Trophoblast cell (in vitro differentiated cells and primary cell): ENCODE measurements at regions not wholly inside any gene's neighbourhood (a gene's known extent, or its start where the extent isn't known, plus 50 kb on each side); places are given as distances from the start of the nearest gene placed in this dataset.
"Not testable (repeated sequence)": the region's sequence is repeated elsewhere in the genome, so short reads cannot be mapped to it uniquely, and the experiment has no call there.

Source experiments
- DNase-seq, 2 donors: peaks; one replicate each; pipeline ENCODE4 v3.0.0-alpha.2; 2016
- H2AFZ ChIP-seq: 2 replicates; pipeline ENCODE4 v1.6.1; 2013; ENCODE audit warnings: low read length, moderate library complexity, mild to moderate bottlenecking; ENCODE audit not compliant: insufficient read depth, poor library complexity
- H2AK5ac ChIP-seq: 2 replicates; pipeline ENCODE4 v1.6.1; 2013; ENCODE audit warnings: mild to moderate bottlenecking, low read length
- H2BK120ac ChIP-seq: 2 replicates; pipeline ENCODE4 v1.6.1; 2013; ENCODE audit warnings: low read length, mild to moderate bottlenecking, moderate library complexity; ENCODE audit not compliant: insufficient read depth, poor library complexity
- H2BK12ac ChIP-seq: 2 replicates; pipeline ENCODE4 v1.6.1; 2013; ENCODE audit warnings: mild to moderate bottlenecking, low read length, moderate library complexity
- H2BK5ac ChIP-seq: 2 replicates; pipeline ENCODE4 v1.6.1; 2013; ENCODE audit warnings: low read length, low read depth, moderate library complexity, mild to moderate bottlenecking; ENCODE audit not compliant: poor library complexity
- H3K14ac ChIP-seq: 2 replicates; pipeline ENCODE4 v1.6.1; 2013; ENCODE audit warnings: mild to moderate bottlenecking, low read length
- H3K18ac ChIP-seq: 2 replicates; pipeline ENCODE4 v1.6.1; 2013; ENCODE audit warnings: mild to moderate bottlenecking, low read length
- H3K23ac ChIP-seq: 2 replicates; pipeline ENCODE4 v1.6.1; 2013; ENCODE audit warnings: low read length
- H3K27ac ChIP-seq: 2 replicates; pipeline ENCODE4 v1.5.1; 2013; ENCODE audit warnings: low read depth, mild to moderate bottlenecking, inconsistent platforms, low read length, moderate library complexity
- H3K27me3 ChIP-seq: 2 replicates; pipeline ENCODE4 v1.6.1; 2013; ENCODE audit warnings: inconsistent platforms, mild to moderate bottlenecking, low read length, moderate library complexity; ENCODE audit not compliant: insufficient read depth
- H3K36me3 ChIP-seq, 2 experiments: 1 replicate in 1 of 2; 2 replicates in 1 of 2; pipeline ENCODE4 v1.6.1; 2013; ENCODE audit warnings: low read length in 2 of 2, mild to moderate bottlenecking in 2 of 2, moderate library complexity in 1 of 2; ENCODE audit not compliant: insufficient read depth in 2 of 2, control insufficient read depth in 1 of 2
- H3K4ac ChIP-seq: 2 replicates; pipeline ENCODE4 v1.6.1; 2013; ENCODE audit warnings: low read depth, mild to moderate bottlenecking, low read length, moderate library complexity
- H3K4me1 ChIP-seq, 2 experiments: 1 replicate in 1 of 2; 2 replicates in 1 of 2; pipeline ENCODE4 v1.6.1; 2013; ENCODE audit warnings: low read length in 2 of 2, mild to moderate bottlenecking in 2 of 2, moderate library complexity in 1 of 2; ENCODE audit not compliant: insufficient read depth in 2 of 2, control insufficient read depth in 1 of 2
- H3K4me2 ChIP-seq: 2 replicates; pipeline ENCODE4 v1.6.1; 2013; ENCODE audit warnings: inconsistent platforms, mild to moderate bottlenecking, low read length, moderate library complexity
- H3K4me3 ChIP-seq: 2 replicates; pipeline ENCODE4 v1.5.1; 2013; ENCODE audit warnings: mild to moderate bottlenecking, low read depth, low read length, inconsistent platforms
- H3K79me1 ChIP-seq: one replicate; pipeline ENCODE4 v1.6.1; 2013; ENCODE audit warnings: low read length
- H3K79me2 ChIP-seq: 2 replicates; pipeline ENCODE4 v1.6.1; 2013; ENCODE audit warnings: low read length, mild to moderate bottlenecking; ENCODE audit not compliant: control insufficient read depth, insufficient read depth, poor library complexity
- H3K9ac ChIP-seq: 2 replicates; pipeline ENCODE4 v1.6.1; 2013; ENCODE audit warnings: mild to moderate bottlenecking, low read length
- H3K9me3 ChIP-seq: 2 replicates; pipeline ENCODE4 v1.6.1; 2013; ENCODE audit warnings: low read depth, mild to moderate bottlenecking, control low read depth, inconsistent platforms, low read length; ENCODE audit not compliant: insufficient read depth
- H4K12ac ChIP-seq: 2 replicates; pipeline ENCODE4 v1.6.1; 2013; ENCODE audit warnings: low read depth, mild to moderate bottlenecking, low read length, moderate library complexity
- H4K8ac ChIP-seq: 2 replicates; pipeline ENCODE4 v1.6.1; 2013; ENCODE audit warnings: low read depth, mild to moderate bottlenecking, low read length, moderate library complexity
- H4K91ac ChIP-seq: one replicate; pipeline ENCODE4 v1.6.1; 2013; ENCODE audit warnings: low read depth, mild to moderate bottlenecking, low read length, moderate library complexity
- WGBS: extraction: QIAGEN DNeasy Blood & Tissue Kit; methylation state at CpG from one replicate; pipeline ENCODE4 v1.1.7; 2013; ENCODE audit warnings: missing lambda C conversion rate; ENCODE audit not compliant: insufficient read length, insufficient coverage; ENCODE audit errors: extremely low coverage; 5-methylcytosine and 5-hydroxymethylcytosine counted together

GRCh38 chr10:35263827-35264226 lies 72.5 kb upstream of the CCNY start:
- peaks cover 8 to 13% of the 10 kb centered on the region in 2 experiments for H3K4me1 ChIP-seq
- not testable (repeated sequence) for H3K23ac ChIP-seq, H2BK120ac ChIP-seq, H3K4me2 ChIP-seq, H3K9me3 ChIP-seq, H3K36me3 ChIP-seq, H4K91ac ChIP-seq, H3K4me3 ChIP-seq, H4K8ac ChIP-seq, H3K27me3 ChIP-seq, H3K18ac ChIP-seq, H3K79me1 ChIP-seq, H4K12ac ChIP-seq, H2AFZ ChIP-seq, H3K79me2 ChIP-seq, H3K9ac ChIP-seq, H2BK12ac ChIP-seq, H3K14ac ChIP-seq, H2BK5ac ChIP-seq, DNase-seq, H3K4ac ChIP-seq, H3K27ac ChIP-seq, H2AK5ac ChIP-seq
- no CpG with 5 or more reads among the region's 3 CpGs for WGBS

- not testable (repeated sequence) for H2BK12ac ChIP-seq, H3K4me2 ChIP-seq, H2BK120ac ChIP-seq, DNase-seq, H2BK5ac ChIP-seq, H3K9me3 ChIP-seq, H3K9ac ChIP-seq, H3K27ac ChIP-seq, H2AFZ ChIP-seq, H4K91ac ChIP-seq, H2AK5ac ChIP-seq, H4K12ac ChIP-seq, H3K79me1 ChIP-seq, H3K23ac ChIP-seq, H3K79me2 ChIP-seq, H3K14ac ChIP-seq, H4K8ac ChIP-seq, H3K36me3 ChIP-seq, H3K18ac ChIP-seq, H3K27me3 ChIP-seq, H3K4me3 ChIP-seq, H3K4ac ChIP-seq
- peaks cover 8 to 13% of the 10 kb centered on the region in 2 experiments for H3K4me1 ChIP-seq
- no CpG with 5 or more reads among the region's 7 CpGs for WGBS
These were observed 71.7 kb upstream of the CCNY start for GRCh38 chr10:35264636-35265035.

- WGBS, result no CpG with 5 or more reads among the region's 11 CpGs
- H3K36me3 ChIP-seq, result no peaks in the 10 kb centered on the region
- DNase-seq, result no peak
- H4K12ac ChIP-seq, result no peak overlapping the region
- no peak overlapping the region for H2AK5ac ChIP-seq
- no peak overlapping the region for H2AFZ ChIP-seq
- no peak overlapping the region for H2BK120ac ChIP-seq
- no peak overlapping the region for H3K23ac ChIP-seq
- no peak overlapping the region for H4K8ac ChIP-seq
- H3K9ac ChIP-seq, result no peak overlapping the region
- H2BK5ac ChIP-seq, result no peak overlapping the region
- no peaks in the 10 kb centered on the region for H3K79me2 ChIP-seq
- no peak overlapping the region for H2BK12ac ChIP-seq
- H3K4ac ChIP-seq, result no peak overlapping the region
- H3K14ac ChIP-seq, result no peak overlapping the region
- H3K4me1 ChIP-seq, result peaks cover 8 to 9% of the 10 kb centered on the region in 2 experiments
- peaks cover 2% of the 10 kb centered on the region for H3K79me1 ChIP-seq
- H4K91ac ChIP-seq, result no peak overlapping the region
- H3K27me3 ChIP-seq, result no peaks in the 10 kb centered on the region
- H3K27ac ChIP-seq, result no peak overlapping the region
- H3K9me3 ChIP-seq, result no peaks in the 10 kb centered on the region
- no peak overlapping the region for H3K18ac ChIP-seq
- H3K4me2 ChIP-seq, result no peak overlapping the region
- H3K4me3 ChIP-seq, result peak overlapping the region; percentile 56
These were observed 70.9 kb upstream of the CCNY start for GRCh38 chr10:35265435-35265834.

- no peaks in the 10 kb centered on the region for H3K9me3 ChIP-seq
- no peak overlapping the region for H3K4ac ChIP-seq
- H2AFZ ChIP-seq, result no peak overlapping the region
- H3K79me2 ChIP-seq, result no peaks in the 10 kb centered on the region
- no peaks in the 10 kb centered on the region for H3K36me3 ChIP-seq
- peak overlapping the region; percentile 44 for H2AK5ac ChIP-seq
- no peak for DNase-seq
- no peak overlapping the region for H3K4me3 ChIP-seq
- H3K4me2 ChIP-seq, result no peak overlapping the region
- H3K9ac ChIP-seq, result no peak overlapping the region
- H3K23ac ChIP-seq, result no peak overlapping the region
- peaks cover 2% of the 10 kb centered on the region for H3K79me1 ChIP-seq
- H4K91ac ChIP-seq, result peak overlapping the region; percentile 20
- peaks cover 8 to 9% of the 10 kb centered on the region in 2 experiments for H3K4me1 ChIP-seq
- H3K14ac ChIP-seq, result peak overlapping the region; percentile 18
- peak overlapping the region; percentile 47 for H2BK120ac ChIP-seq
- H2BK12ac ChIP-seq, result no peak overlapping the region
- no peak overlapping the region for H4K12ac ChIP-seq
- WGBS, result no CpG with 5 or more reads among the region's 3 CpGs
- no peak overlapping the region for H2BK5ac ChIP-seq
- no peak overlapping the region for H4K8ac ChIP-seq
- peak overlapping the region; percentile 46 for H3K18ac ChIP-seq
- H3K27ac ChIP-seq, result peak overlapping the region; percentile 21
- no peaks in the 10 kb centered on the region for H3K27me3 ChIP-seq
These were observed 68.0 kb upstream of the CCNY start for GRCh38 chr10:35268323-35268722.
